ENCODE measurements at regions not wholly inside any gene's neighbourhood (a gene's known extent, or its start where the extent isn't known, plus 50 kb on each side); places are given as distances from the start of the nearest gene placed in this dataset.

DNA sequence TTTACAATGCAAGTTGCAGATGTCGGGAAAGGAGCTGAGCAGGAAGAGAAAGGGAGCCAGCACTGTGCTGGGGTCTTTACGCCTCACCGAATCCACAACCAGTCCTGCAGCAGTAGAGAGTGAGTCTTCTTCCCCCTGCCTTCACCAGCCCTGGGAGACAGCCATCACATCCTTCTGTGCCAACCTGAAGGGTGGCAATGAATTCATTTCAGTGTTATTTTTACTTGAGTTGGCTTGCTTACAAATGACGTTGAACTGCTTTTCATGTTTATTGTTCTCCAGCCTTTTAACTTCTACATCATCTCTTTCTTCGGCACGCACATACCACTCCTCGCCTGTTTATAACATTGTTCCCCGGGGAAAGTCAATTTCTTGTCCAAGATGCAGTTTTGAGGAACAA lies 77.1 kb downstream of the TRIM42 start:
- TF ChIP-seq POLR2A (IDR thresholded peaks at IDR 0.05) (no peak), POLR2AphosphoS5 (IDR thresholded peaks at IDR 0.05) (no peak)
- TF ChIP-seq, protein P1, sequence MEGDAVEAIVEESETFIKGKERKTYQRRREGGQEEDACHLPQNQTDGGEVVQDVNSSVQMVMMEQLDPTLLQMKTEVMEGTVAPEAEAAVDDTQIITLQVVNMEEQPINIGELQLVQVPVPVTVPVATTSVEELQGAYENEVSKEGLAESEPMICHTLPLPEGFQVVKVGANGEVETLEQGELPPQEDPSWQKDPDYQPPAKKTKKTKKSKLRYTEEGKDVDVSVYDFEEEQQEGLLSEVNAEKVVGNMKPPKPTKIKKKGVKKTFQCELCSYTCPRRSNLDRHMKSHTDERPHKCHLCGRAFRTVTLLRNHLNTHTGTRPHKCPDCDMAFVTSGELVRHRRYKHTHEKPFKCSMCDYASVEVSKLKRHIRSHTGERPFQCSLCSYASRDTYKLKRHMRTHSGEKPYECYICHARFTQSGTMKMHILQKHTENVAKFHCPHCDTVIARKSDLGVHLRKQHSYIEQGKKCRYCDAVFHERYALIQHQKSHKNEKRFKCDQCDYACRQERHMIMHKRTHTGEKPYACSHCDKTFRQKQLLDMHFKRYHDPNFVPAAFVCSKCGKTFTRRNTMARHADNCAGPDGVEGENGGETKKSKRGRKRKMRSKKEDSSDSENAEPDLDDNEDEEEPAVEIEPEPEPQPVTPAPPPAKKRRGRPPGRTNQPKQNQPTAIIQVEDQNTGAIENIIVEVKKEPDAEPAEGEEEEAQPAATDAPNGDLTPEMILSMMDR (IDR thresholded peaks at IDR 0.05): no peak

All from gastroesophageal sphincter (tissue), 3 donors.